ENCODE measurements at regions not wholly inside any gene's neighbourhood (a gene's known extent, or its start where the extent isn't known, plus 50 kb on each side); places are given as distances from the start of the nearest gene placed in this dataset.

DNA sequence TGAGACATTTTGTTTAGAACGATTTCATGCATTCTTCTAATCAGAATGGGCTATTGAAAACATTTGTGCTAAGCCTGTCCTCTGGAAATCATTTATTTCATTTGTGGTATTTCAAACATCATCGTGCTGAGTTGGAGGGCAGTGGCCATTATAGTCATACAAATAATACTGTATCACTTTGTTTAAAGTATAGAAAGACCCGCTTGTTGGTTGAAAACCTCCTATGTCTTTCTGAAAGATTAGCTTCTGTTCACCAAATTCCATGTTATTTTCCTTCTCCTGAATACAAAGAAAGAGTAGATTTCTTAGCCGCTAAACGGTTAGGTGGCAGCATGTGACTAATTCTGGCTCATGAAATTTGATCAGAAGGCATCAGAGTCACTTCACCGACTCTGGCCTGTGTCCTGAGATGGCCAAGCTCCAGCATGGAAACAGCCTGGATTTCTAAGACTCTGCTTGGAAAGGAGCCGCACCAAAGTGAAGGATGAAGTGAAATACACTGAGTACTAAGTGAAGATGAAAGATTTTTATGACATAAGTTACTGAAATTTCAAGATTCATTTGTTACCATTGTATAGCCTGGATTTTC is 355.1 kb downstream of the USP25 start:
- Histone ChIP-seq H3K27me3 (replicated peaks in 1 of 7) (no peaks in the 10 kb centered on the region), H3K9me3 (no peaks in the 10 kb centered on the region), H3K36me3 (no peaks in the 10 kb centered on the region), H3K27ac (no peak overlapping the region), H3K4me1 (no peaks in the 10 kb centered on the region), H3K4me3 (no peak overlapping the region)
- DNase-seq, result no peak
- TF ChIP-seq, protein P1, sequence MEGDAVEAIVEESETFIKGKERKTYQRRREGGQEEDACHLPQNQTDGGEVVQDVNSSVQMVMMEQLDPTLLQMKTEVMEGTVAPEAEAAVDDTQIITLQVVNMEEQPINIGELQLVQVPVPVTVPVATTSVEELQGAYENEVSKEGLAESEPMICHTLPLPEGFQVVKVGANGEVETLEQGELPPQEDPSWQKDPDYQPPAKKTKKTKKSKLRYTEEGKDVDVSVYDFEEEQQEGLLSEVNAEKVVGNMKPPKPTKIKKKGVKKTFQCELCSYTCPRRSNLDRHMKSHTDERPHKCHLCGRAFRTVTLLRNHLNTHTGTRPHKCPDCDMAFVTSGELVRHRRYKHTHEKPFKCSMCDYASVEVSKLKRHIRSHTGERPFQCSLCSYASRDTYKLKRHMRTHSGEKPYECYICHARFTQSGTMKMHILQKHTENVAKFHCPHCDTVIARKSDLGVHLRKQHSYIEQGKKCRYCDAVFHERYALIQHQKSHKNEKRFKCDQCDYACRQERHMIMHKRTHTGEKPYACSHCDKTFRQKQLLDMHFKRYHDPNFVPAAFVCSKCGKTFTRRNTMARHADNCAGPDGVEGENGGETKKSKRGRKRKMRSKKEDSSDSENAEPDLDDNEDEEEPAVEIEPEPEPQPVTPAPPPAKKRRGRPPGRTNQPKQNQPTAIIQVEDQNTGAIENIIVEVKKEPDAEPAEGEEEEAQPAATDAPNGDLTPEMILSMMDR (IDR thresholded peaks at IDR 0.05 in 8 of 11, conservative IDR thresholded peaks at IDR 0.05 in 3 of 11), result no peak
- TF ChIP-seq POLR2A (IDR thresholded peaks at IDR 0.05) (no peak), POLR2AphosphoS5 (IDR thresholded peaks at IDR 0.05) (no peak)
- intact Hi-C loops (cut with DNase I; ENCODE audit: low total_unique reads), result loop anchor here (5.0 kb wide), 1 partner anchor 242 kb away; no protein-coding TSS in a partner anchor
- 84 to 91% (median 89%) methylated on average over 7 of the region's 7 CpGs for WGBS, 5 donors

DNA sequence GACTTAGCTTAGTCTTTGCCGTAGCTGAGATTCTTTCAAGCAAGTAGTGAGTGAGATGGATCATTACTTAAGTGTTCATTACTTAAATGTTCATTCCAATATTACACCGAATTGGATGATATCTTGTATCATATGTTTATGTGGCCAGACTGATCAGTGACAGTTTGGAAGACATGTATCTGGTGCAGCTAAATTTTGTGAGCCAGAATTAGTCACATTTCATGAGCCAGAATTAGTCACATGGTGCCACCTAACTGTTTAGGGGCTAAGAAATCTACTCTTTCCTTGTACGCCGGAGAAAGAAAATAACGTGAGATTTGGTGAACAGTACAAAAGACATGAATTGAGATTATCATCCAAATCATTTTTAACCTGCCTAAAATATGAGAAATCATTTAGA is 355.6 kb downstream of the USP25 start:
- no peaks in the 10 kb centered on the region for H3K9me3 ChIP-seq
- WGBS, 5 donors, result 90 to 94% (median 93%) methylated on average over 5 of the region's 5 CpGs
- no peak for DNase-seq
- H3K4me1 ChIP-seq, result no peaks in the 10 kb centered on the region
- TF ChIP-seq POLR2AphosphoS5 (IDR thresholded peaks at IDR 0.05) (no peak), POLR2A (IDR thresholded peaks at IDR 0.05) (no peak)
- TF ChIP-seq, protein P1 (IDR thresholded peaks at IDR 0.05 in 8 of 11, conservative IDR thresholded peaks at IDR 0.05 in 3 of 11), result no peak
- no peak overlapping the region for H3K27ac ChIP-seq
- no peaks in the 10 kb centered on the region for H3K36me3 ChIP-seq
- H3K4me3 ChIP-seq, result no peak overlapping the region
- intact Hi-C loops (cut with DNase I; ENCODE audit: low total_unique reads), result loop anchor here (5.0 kb wide), 1 partner anchor 242 kb away; no protein-coding TSS in a partner anchor
- no peaks in the 10 kb centered on the region for H3K27me3 ChIP-seq (replicated peaks in 1 of 7)

DNA sequence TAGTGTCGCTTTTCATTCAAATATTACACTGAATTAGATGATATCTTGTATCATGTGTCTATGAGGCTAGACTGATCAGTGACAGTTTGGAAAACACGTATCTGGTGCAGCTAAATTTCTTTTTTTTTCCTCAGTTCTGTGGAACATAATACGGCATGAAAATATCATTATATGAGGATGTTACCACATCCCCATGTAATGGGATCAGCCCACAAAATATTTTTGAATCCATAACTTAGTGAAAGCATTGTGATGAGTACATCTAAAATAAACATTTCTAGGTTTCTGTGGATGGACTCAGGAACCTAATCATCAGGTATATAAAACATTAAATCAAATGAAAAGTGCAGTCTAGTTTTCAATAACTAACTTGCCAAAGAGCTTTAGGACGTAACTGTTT is 356.3 kb downstream of the USP25 start:
- DNase-seq, result no peak
- H3K27ac ChIP-seq, result no peak overlapping the region
- no peaks in the 10 kb centered on the region for H3K36me3 ChIP-seq
- no peaks in the 10 kb centered on the region for H3K4me1 ChIP-seq
- 78 to 88% (median 83%) methylated on average over 4 of the region's 4 CpGs for WGBS, 5 donors
- no peaks in the 10 kb centered on the region for H3K9me3 ChIP-seq
- no peaks in the 10 kb centered on the region for H3K27me3 ChIP-seq (replicated peaks in 1 of 7)
- TF ChIP-seq, protein P1 (IDR thresholded peaks at IDR 0.05 in 8 of 11, conservative IDR thresholded peaks at IDR 0.05 in 3 of 11), result no peak
- TF ChIP-seq POLR2A (IDR thresholded peaks at IDR 0.05), result no peak
- TF ChIP-seq POLR2AphosphoS5 (IDR thresholded peaks at IDR 0.05), result no peak
- no peak overlapping the region for H3K4me3 ChIP-seq
- intact Hi-C loops (cut with DNase I; ENCODE audit: low total_unique reads), result loop anchor here (5.0 kb wide), 1 partner anchor 241 kb away; no protein-coding TSS in a partner anchor

DNA sequence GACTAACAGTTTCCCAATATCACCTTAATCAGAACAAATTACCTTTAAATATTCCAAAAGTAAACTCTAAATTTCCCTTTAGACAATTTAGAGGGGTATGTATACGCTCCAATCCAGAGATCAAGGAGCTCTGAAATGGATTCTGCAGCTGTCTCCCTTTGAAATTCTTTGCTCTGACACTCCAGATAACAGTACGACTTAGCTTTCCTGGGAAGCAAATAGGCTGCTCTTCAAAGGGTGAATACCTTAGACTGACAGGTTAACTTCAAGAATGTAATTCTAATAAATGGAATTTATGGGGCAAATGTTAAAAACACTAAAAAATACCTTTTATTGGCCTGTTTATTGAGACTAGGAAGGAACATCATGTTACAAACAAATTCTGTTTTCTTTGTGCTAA is 357.2 kb downstream of the USP25 start:
- Histone ChIP-seq H3K27ac (no peak overlapping the region), H3K36me3 (no peaks in the 10 kb centered on the region), H3K9me3 (no peaks in the 10 kb centered on the region), H3K4me1 (no peaks in the 10 kb centered on the region), H3K27me3 (replicated peaks in 1 of 7) (no peaks in the 10 kb centered on the region), H3K4me3 (no peak overlapping the region)
- TF ChIP-seq, protein P1 (IDR thresholded peaks at IDR 0.05 in 8 of 11, conservative IDR thresholded peaks at IDR 0.05 in 3 of 11), result no peak
- TF ChIP-seq POLR2AphosphoS5 (IDR thresholded peaks at IDR 0.05), result no peak
- TF ChIP-seq POLR2A (IDR thresholded peaks at IDR 0.05), result no peak
- intact Hi-C loops (cut with DNase I; ENCODE audit: low total_unique reads), result loop anchor here (5.0 kb wide), 1 partner anchor 240 kb away; no protein-coding TSS in a partner anchor
- WGBS, 5 donors, result 70 to 88% (median 82%) methylated on average over 2 of the region's 2 CpGs
- no peak for DNase-seq

Measured in spleen (tissue), 11 donors.